Thyroid gland (tissue), 4 donors: ENCODE measurements at regions not wholly inside any gene's neighbourhood (a gene's known extent, or its start where the extent isn't known, plus 50 kb on each side); places are given as distances from the start of the nearest gene placed in this dataset.

Experiments used
- POLR2A ChIP-seq, 2 donors: fragments of 450-650 bp; IDR thresholded peaks; one replicate each; pipeline ENCODE4 v1.6.1; 2017; ENCODE audit warnings: antibody characterized with exemption in 2 of 2, mild to moderate bottlenecking in 2 of 2, moderate library complexity in 1 of 2
- TF ChIP-seq, protein P1 (sequence below), 6 experiments: fragments of 200-600 bp in 3 of 6; fragments of 450-650 bp in 3 of 6; sonication (generic) in 3 of 6; IDR thresholded peaks; one replicate each; pipeline ENCODE4 v1.5.1; 2016 to 2019; ENCODE audit warnings: antibody characterized with exemption in 6 of 6, mild to moderate bottlenecking in 2 of 6, inconsistent platforms in 1 of 6, moderate library complexity in 1 of 6

DNA sequence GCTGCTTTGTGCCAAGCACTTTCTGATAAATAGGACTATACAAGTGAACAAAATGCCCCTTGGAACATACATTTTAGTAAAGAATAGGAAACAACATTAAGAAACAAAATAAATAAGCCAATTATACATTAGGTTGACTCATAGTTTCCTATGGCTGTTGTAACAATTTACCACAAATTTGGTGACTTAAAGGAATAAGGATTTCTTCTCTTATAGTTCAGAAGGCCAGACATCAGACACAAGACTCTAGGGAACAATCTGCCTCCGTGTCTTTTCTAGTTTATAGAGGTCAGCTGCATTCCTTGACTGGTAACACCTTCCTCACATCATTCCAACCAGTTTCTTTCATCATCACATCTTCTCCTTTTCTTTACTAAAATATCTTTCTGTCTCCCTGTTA, 235.9 kb upstream of the PCDH18 start:
- TF ChIP-seq, protein P1, sequence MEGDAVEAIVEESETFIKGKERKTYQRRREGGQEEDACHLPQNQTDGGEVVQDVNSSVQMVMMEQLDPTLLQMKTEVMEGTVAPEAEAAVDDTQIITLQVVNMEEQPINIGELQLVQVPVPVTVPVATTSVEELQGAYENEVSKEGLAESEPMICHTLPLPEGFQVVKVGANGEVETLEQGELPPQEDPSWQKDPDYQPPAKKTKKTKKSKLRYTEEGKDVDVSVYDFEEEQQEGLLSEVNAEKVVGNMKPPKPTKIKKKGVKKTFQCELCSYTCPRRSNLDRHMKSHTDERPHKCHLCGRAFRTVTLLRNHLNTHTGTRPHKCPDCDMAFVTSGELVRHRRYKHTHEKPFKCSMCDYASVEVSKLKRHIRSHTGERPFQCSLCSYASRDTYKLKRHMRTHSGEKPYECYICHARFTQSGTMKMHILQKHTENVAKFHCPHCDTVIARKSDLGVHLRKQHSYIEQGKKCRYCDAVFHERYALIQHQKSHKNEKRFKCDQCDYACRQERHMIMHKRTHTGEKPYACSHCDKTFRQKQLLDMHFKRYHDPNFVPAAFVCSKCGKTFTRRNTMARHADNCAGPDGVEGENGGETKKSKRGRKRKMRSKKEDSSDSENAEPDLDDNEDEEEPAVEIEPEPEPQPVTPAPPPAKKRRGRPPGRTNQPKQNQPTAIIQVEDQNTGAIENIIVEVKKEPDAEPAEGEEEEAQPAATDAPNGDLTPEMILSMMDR (IDR thresholded peaks at IDR 0.05) = no peak
- no peak for TF ChIP-seq POLR2A (IDR thresholded peaks at IDR 0.05)
